ENCODE measurements at regions not wholly inside any gene's neighbourhood (a gene's known extent, or its start where the extent isn't known, plus 50 kb on each side); places are given as distances from the start of the nearest gene placed in this dataset.

DNA sequence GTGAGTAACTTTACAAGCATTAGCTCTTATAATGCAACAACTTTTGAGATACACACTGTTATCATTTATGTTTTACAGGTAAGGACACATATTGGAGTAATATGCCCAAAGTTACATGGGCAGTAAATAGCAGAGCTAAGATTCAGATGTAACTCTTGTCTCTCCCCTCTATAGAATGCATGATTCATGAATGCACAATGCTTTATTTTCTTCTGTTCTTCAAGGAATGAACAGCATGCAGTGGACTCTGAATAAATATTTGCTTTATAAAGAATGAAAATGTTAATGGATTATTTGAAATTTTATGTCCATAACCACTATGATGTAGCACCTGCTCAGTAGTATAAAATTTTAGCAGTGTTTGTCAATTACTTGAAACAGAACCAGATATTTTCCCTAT, 629.5 kb downstream of the KCTD16 start:
- Histone ChIP-seq H3K4me1 (ENCODE audit: low read depth) (no peaks in the 10 kb centered on the region), H3K36me3 (ENCODE audit: low read depth) (no peaks in the 10 kb centered on the region), H3K9me3 (no peaks in the 10 kb centered on the region), H3K4me3 (no peak overlapping the region)
- intact Hi-C loops (cut with DNase I, micrococcal nuclease) = no loop called here
- TF ChIP-seq, protein P1, sequence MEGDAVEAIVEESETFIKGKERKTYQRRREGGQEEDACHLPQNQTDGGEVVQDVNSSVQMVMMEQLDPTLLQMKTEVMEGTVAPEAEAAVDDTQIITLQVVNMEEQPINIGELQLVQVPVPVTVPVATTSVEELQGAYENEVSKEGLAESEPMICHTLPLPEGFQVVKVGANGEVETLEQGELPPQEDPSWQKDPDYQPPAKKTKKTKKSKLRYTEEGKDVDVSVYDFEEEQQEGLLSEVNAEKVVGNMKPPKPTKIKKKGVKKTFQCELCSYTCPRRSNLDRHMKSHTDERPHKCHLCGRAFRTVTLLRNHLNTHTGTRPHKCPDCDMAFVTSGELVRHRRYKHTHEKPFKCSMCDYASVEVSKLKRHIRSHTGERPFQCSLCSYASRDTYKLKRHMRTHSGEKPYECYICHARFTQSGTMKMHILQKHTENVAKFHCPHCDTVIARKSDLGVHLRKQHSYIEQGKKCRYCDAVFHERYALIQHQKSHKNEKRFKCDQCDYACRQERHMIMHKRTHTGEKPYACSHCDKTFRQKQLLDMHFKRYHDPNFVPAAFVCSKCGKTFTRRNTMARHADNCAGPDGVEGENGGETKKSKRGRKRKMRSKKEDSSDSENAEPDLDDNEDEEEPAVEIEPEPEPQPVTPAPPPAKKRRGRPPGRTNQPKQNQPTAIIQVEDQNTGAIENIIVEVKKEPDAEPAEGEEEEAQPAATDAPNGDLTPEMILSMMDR (IDR thresholded peaks at IDR 0.05) = no peak
- DNase-seq = no peak
- ATAC-seq = no peak

DNA sequence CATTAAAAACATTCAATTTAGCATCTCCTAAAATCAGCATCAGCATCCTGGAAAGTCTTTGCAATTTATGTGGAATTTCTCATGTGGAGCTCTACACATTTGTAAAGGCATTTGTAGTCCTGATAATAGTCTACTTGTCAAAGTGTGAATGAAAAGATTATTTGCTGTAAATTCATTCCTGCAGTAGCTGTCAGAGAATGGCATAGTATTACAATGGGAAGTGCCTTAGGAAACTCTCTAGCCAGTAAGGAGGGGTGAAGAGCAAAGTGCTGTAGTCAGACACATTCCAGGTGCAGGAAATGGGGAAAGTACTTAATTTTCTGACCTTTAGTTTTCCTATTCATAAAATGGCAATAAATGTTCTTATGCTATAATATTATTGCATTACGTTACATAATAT, 627.9 kb downstream of the KCTD16 start:
- Histone ChIP-seq H3K4me3 (no peak overlapping the region), H3K36me3 (ENCODE audit: low read depth) (no peaks in the 10 kb centered on the region), H3K4me1 (ENCODE audit: low read depth) (no peaks in the 10 kb centered on the region), H3K9me3 (no peaks in the 10 kb centered on the region)
- no peak for ATAC-seq
- intact Hi-C loops (cut with DNase I, micrococcal nuclease) = no loop called here
- TF ChIP-seq, protein P1 (IDR thresholded peaks at IDR 0.05) = no peak
- no peak for DNase-seq

DNA sequence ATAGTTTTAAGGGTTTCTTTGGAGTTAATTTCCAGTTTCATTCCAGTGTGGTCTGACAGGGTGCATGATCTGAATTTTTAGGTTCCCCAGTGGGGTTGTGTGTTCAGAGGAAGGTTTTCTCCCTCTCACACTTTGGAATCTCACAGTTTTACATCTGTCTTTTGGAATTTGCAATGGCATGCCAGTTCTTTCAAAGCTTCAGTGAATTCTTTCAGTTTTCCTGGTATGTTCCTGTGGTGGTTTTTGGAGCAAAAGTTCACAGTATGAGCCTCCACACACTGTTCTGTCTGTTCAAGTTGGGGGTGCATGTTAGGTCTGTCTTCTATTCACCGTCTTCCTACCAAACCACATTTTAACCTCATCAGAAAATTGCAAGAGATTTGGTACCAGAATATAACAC, 624.2 kb downstream of the KCTD16 start:
- intact Hi-C loops (cut with DNase I, micrococcal nuclease) = no loop called here
- Histone ChIP-seq H3K4me3 (no peak overlapping the region), H3K36me3 (ENCODE audit: low read depth) (no peaks in the 10 kb centered on the region), H3K4me1 (ENCODE audit: low read depth) (no peaks in the 10 kb centered on the region), H3K9me3 (peaks cover 2% of the 10 kb centered on the region)
- DNase-seq = no peak
- TF ChIP-seq, protein P1 (IDR thresholded peaks at IDR 0.05) = no peak
- ATAC-seq = no peak

DNA sequence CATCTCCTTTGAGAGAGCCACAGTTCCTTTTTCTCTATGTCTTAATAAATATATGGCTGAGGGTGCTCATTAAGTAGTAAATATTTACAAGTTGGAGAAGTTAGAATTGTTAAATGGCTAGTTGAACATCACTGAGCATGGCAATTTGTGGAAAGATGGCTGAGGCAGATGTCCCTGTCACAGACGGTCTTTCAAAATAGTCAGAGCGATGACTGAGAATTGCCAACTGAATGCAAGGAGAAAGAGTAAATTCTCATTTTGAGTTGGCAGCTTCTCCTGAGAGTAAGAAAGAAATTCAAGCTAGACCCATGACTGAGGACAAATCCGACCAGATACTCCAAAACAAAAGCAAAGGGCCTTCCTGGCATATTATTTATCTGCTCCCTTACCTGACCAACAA, 617.9 kb downstream of the KCTD16 start:
- intact Hi-C loops (cut with DNase I, micrococcal nuclease) = no loop called here
- TF ChIP-seq, protein P1 (IDR thresholded peaks at IDR 0.05) = no peak
- DNase-seq = no peak
- H3K4me1 ChIP-seq (ENCODE audit: low read depth) = no peaks in the 10 kb centered on the region
- no peak overlapping the region for H3K4me3 ChIP-seq
- ATAC-seq = no peak
- H3K9me3 ChIP-seq = peaks cover 2% of the 10 kb centered on the region
- H3K36me3 ChIP-seq (ENCODE audit: low read depth) = no peaks in the 10 kb centered on the region

DNA sequence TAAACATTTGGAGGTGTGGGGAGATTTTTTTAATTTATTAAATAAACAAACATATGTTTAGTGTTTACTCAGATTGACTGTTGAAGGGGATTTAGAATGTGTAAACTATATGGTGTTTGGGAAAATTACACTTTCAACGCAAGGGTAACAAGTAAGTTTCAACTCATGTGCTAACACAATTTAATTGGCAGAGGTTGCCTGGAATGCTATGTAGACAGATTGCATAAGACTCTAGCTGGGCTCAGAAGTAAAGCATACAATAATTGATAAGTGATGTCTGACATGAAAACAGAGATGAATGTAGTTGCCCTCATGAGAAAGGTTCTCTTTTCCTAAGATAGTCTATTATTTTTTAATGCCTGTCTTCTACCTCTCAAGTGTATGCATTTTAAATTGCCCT, 617.4 kb downstream of the KCTD16 start:
- no peaks in the 10 kb centered on the region for H3K4me1 ChIP-seq (ENCODE audit: low read depth)
- H3K4me3 ChIP-seq = no peak overlapping the region
- intact Hi-C loops (cut with DNase I, micrococcal nuclease) = no loop called here
- DNase-seq = no peak
- H3K36me3 ChIP-seq (ENCODE audit: low read depth) = no peaks in the 10 kb centered on the region
- TF ChIP-seq, protein P1 (IDR thresholded peaks at IDR 0.05) = no peak
- H3K9me3 ChIP-seq = peaks cover 2% of the 10 kb centered on the region
- ATAC-seq = no peak

DNA sequence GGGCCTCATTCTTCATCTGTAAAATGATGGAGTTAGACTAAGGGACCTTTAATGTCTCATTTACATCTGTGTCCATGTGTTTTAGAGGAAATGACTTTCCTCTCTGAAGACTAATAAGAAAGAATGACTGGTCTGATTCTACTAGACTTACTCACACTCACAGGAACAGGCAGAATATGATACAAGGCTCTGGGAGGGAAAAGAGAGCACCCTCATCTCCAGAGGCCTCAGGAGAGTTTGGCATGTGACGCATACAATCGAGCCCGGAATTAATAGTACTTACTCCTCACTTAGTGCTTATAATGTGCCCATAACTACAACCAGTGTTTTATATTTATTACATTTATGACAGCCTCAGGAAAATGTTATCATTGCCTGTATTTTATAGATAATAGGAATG, 608.7 kb downstream of the KCTD16 start:
- Histone ChIP-seq H3K9me3 (no peaks in the 10 kb centered on the region), H3K4me1 (ENCODE audit: low read depth) (no peaks in the 10 kb centered on the region), H3K4me3 (no peak overlapping the region), H3K36me3 (ENCODE audit: low read depth) (no peaks in the 10 kb centered on the region)
- intact Hi-C loops (cut with DNase I, micrococcal nuclease) = no loop called here
- ATAC-seq = no peak
- TF ChIP-seq, protein P1 (IDR thresholded peaks at IDR 0.05) = no peak
- DNase-seq = no peak
